PC-9 (cell line): ENCODE measurements at regions not wholly inside any gene's neighbourhood (a gene's known extent, or its start where the extent isn't known, plus 50 kb on each side); places are given as distances from the start of the nearest gene placed in this dataset.

ENCODE experiments used
- BruUV-seq: library from RNA; stranded (reverse); fragments of 400-500 nt; replicated peaks from 2 replicates; lab custom pipeline; 2021; lab: Mats Ljungman, UMichigan
- CTCF ChIA-PET: fragments of 300-600 bp; sonication (Branson Sonifier 250); formaldehyde crosslinking; loops from one replicate; lab custom pipeline; 2022; ENCODE audit warnings: antibody characterized with exemption; lab: Charles Lee
- POLR2A ChIA-PET: fragments of 300-600 bp; sonication (Branson Sonifier 250); formaldehyde crosslinking; loops from one replicate; lab custom pipeline; 2022; ENCODE audit warnings: antibody characterized with exemption; ENCODE audit not compliant: unreplicated experiment; lab: Charles Lee
- DNase-seq, 2 experiments: peaks; one replicate each; pipeline versions ENCODE4 v3.0.0 to v3.0.0-alpha.2; 2015 to 2022; ENCODE audit warnings: mixed read lengths in 1 of 2
- H2AFZ ChIP-seq: fragments of 200-600 bp; sonication (generic); 2 replicates; pipeline ENCODE4 v1.8.1; 2017; ENCODE audit warnings: antibody characterized with exemption
- H3F3A ChIP-seq: fragments of 200-600 bp; sonication (generic); 2 replicates; pipeline ENCODE4 v1.8.1; 2017; ENCODE audit warnings: antibody characterized with exemption, mild to moderate bottlenecking, low read depth; ENCODE audit not compliant: insufficient read depth
- H3K27ac ChIP-seq: fragments of 200-600 bp; sonication (generic); 2 replicates; pipeline ENCODE4 v1.6.1; 2016; ENCODE audit warnings: mixed run types
- H3K27me3 ChIP-seq: fragments of 200-600 bp; sonication (generic); 2 replicates; pipeline ENCODE4 v1.6.1; 2016; ENCODE audit warnings: low read depth, mixed run types; ENCODE audit not compliant: insufficient read depth
- H3K36me3 ChIP-seq: fragments of 200-600 bp; sonication (generic); 2 replicates; pipeline ENCODE4 v1.6.1; 2016; ENCODE audit warnings: low read depth, mixed run types
- H3K4me1 ChIP-seq: fragments of 200-600 bp; sonication (generic); replicated peaks from 2 replicates; pipeline ENCODE4 v1.6.1; 2016; ENCODE audit warnings: mixed run types; ENCODE audit not compliant: insufficient read depth
- H3K4me2 ChIP-seq: fragments of 200-600 bp; sonication (generic); 2 replicates; pipeline ENCODE4 v1.6.1; 2017; ENCODE audit warnings: mixed run types
- H3K4me3 ChIP-seq: fragments of 200-600 bp; sonication (generic); 2 replicates; pipeline ENCODE4 v1.6.1; 2016; ENCODE audit warnings: mixed run types
- H3K79me2 ChIP-seq: fragments of 200-600 bp; sonication (generic); 2 replicates; pipeline ENCODE4 v1.6.1; 2017; ENCODE audit warnings: low read depth, mixed run types
- H3K9me2 ChIP-seq: fragments of 200-600 bp; sonication (generic); 2 replicates; pipeline ENCODE4 v1.8.1; 2017; ENCODE audit warnings: mild to moderate bottlenecking; ENCODE audit not compliant: insufficient read depth
- H3K9me3 ChIP-seq: fragments of 200-600 bp; sonication (generic); 2 replicates; pipeline ENCODE4 v1.8.1; 2016; ENCODE audit warnings: low read depth; ENCODE audit not compliant: insufficient read depth
- H4K20me1 ChIP-seq: fragments of 200-600 bp; sonication (generic); 2 replicates; pipeline ENCODE4 v1.8.1; 2017; ENCODE audit not compliant: insufficient read depth
- CTCF ChIP-seq: fragments of 200-600 bp; sonication (generic); conservative IDR thresholded peaks from 2 replicates; pipeline ENCODE4 v1.6.1; 2017; ENCODE audit warnings: mixed run types, antibody characterized with exemption, mild to moderate bottlenecking, moderate library complexity
- EZH2 ChIP-seq: fragments of 200-600 bp; sonication (generic); IDR thresholded peaks from 2 replicates; pipeline ENCODE4 v1.8.0; 2017; ENCODE audit warnings: antibody characterized with exemption, low read depth
- intact Hi-C: fragments of 100-400 bp; cut with micrococcal nuclease; formaldehyde crosslinking; loops from one replicate; pipeline ENCODE4 v1.10.0; 2022; ENCODE audit not compliant: unreplicated experiment

- BruUV-seq = no TSS peak
- H4K20me1 ChIP-seq = no peaks in the 10 kb centered on the region
- no peak overlapping the region for H3K27ac ChIP-seq
- H3K9me2 ChIP-seq = no peaks in the 10 kb centered on the region
- ChIA-PET POLR2A (no interaction called here), CTCF (no interaction called here)
- TF ChIP-seq CTCF = no peak
- TF ChIP-seq EZH2 = no peak
- no peak overlapping the region for H3K4me2 ChIP-seq
- peaks cover 5% of the 10 kb centered on the region for H3K9me3 ChIP-seq
- H3F3A ChIP-seq = no peaks in the 10 kb centered on the region
- no peaks in the 10 kb centered on the region for H3K27me3 ChIP-seq
- no peak for DNase-seq
- H3K79me2 ChIP-seq = no peaks in the 10 kb centered on the region
- no peak overlapping the region for H3K4me3 ChIP-seq
- intact Hi-C loops = no loop called here
- H3K36me3 ChIP-seq = no peaks in the 10 kb centered on the region
- no peak overlapping the region for H2AFZ ChIP-seq
- H3K4me1 ChIP-seq = no peaks in the 10 kb centered on the region
Measured at GRCh38 chr5:68352166-68352565, 136.6 kb downstream of the PIK3R1 start.

- CTCF ChIA-PET = no interaction called here
- intact Hi-C loops = no loop called here
- no TSS peak for BruUV-seq
- no peaks in the 10 kb centered on the region for H3F3A ChIP-seq
- no peak overlapping the region for H2AFZ ChIP-seq
- DNase-seq = no peak
- H3K36me3 ChIP-seq = no peaks in the 10 kb centered on the region
- no peak overlapping the region for H3K4me3 ChIP-seq
- H3K9me3 ChIP-seq = no peaks in the 10 kb centered on the region; the same call in 1 of the 2 replicates
- H3K9me2 ChIP-seq = no peaks in the 10 kb centered on the region
- POLR2A ChIA-PET = no interaction called here
- H3K27ac ChIP-seq = no peak overlapping the region
- TF ChIP-seq CTCF = no peak
- no peak for TF ChIP-seq EZH2
- H3K27me3 ChIP-seq = no peaks in the 10 kb centered on the region
- no peak overlapping the region for H3K4me2 ChIP-seq
- no peaks in the 10 kb centered on the region for H3K4me1 ChIP-seq
- H4K20me1 ChIP-seq = no peaks in the 10 kb centered on the region
- H3K79me2 ChIP-seq = no peaks in the 10 kb centered on the region
Measured at GRCh38 chr5:68353605-68354004, 138.0 kb downstream of the PIK3R1 start.

- TF ChIP-seq CTCF (no peak), EZH2 (no peak)
- intact Hi-C loops = no loop called here
- POLR2A ChIA-PET = no interaction called here
- H3K9me2 ChIP-seq = no peaks in the 10 kb centered on the region
- H3K9me3 ChIP-seq = no peaks in the 10 kb centered on the region; the same call in 1 of the 2 replicates
- BruUV-seq = no TSS peak
- no peaks in the 10 kb centered on the region for H4K20me1 ChIP-seq
- CTCF ChIA-PET = no interaction called here
- DNase-seq = no peak
- no peak overlapping the region for H2AFZ ChIP-seq
- H3K4me1 ChIP-seq = no peaks in the 10 kb centered on the region
- no peak overlapping the region for H3K4me3 ChIP-seq
- no peaks in the 10 kb centered on the region for H3K79me2 ChIP-seq
- H3F3A ChIP-seq = no peaks in the 10 kb centered on the region
- H3K36me3 ChIP-seq = no peaks in the 10 kb centered on the region
- H3K4me2 ChIP-seq = no peak overlapping the region
- no peak overlapping the region for H3K27ac ChIP-seq
- no peaks in the 10 kb centered on the region for H3K27me3 ChIP-seq
Measured at GRCh38 chr5:68354315-68354714, 138.8 kb downstream of the PIK3R1 start.
